NCI-H1436 treated with DMSO at 0.1 percent for 48 hours (cell line): ENCODE measurements at regions not wholly inside any gene's neighbourhood (a gene's known extent, or its start where the extent isn't known, plus 50 kb on each side); places are given as distances from the start of the nearest gene placed in this dataset.
A peak's percentile ranks its signal among the peaks of the same experiment; 100 is the strongest.
"Not testable (repeated sequence)": the region's sequence is repeated elsewhere in the genome, so short reads cannot be mapped to it uniquely, and the experiment has no call there.

Experiments used
- DNase-seq: peaks from one replicate; lab custom pipeline; 2025; lab: John Stamatoyannopoulos, UW

GRCh38 chr7:68082961-68083657, 1086.5 kb downstream of the TYW1 start:
- DNase-seq: not testable (repeated sequence)

DNA sequence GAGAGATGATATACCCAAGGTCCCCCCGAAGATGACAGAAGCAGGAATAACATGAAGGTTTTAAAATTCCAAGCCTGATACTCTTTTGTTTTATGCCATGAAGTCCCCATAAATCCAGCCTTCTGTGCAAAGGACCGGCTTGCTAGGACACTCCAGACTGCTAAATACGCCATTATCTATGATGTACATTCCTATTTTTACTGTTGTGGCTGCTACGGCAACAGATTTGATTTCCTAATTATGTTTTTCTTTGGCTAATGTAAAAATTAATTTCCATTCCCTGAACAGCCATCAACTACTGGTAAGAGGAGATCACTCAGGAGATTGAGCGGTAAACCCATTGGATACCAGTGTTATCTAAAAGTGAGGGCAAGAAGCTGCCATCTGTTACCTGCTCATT, 1090.8 kb downstream of the TYW1 start:
- DNase-seq: no peak

DNA sequence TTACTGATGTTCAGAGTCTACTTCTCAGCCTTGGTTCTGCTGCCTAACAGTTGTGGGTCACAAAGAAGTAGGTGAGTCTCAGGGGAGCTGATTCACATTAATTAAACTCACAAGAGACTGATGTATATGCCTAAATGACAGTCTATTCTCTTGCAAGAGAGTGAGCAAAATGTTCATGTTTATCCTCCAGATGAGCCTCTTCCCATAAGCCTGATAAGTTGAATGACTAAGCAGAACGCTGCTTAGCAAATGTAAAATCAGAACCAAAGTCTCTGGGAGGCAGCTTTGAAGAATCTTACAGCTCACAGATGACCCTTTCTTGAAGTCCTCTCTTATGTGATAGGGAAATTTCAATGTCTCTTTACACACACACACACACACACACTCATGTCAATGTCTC, 1092.2 kb downstream of the TYW1 start:
- no peak for DNase-seq

- DNase-seq: not testable (repeated sequence)
These were observed 1093.6 kb downstream of the TYW1 start for GRCh38 chr7:68090256-68090655.

DNA sequence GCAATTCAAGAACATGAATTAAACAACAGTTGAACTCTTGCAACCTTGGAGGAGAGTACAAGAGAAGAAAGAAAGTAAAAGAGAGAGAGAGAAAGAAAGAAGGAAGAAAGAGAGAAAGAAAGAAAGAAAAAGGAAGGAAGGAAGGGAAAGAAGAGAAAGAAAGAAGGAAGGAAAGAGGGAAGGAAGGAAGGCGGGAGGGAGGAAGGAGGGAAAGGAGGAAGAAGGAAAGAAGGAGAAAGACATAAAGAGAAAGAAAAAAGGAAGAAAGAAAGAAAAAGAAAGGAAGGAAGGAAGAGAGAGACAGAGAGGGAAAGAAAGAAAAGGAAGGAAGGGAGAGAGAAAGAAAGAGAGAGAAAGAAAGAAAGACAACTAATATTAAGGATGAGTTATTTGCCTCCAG, 1106.7 kb downstream of the TYW1 start:
- no peak for DNase-seq

- DNase-seq: no peak
These were observed 1110.6 kb downstream of the TYW1 start for GRCh38 chr7:68107261-68107660.

DNA sequence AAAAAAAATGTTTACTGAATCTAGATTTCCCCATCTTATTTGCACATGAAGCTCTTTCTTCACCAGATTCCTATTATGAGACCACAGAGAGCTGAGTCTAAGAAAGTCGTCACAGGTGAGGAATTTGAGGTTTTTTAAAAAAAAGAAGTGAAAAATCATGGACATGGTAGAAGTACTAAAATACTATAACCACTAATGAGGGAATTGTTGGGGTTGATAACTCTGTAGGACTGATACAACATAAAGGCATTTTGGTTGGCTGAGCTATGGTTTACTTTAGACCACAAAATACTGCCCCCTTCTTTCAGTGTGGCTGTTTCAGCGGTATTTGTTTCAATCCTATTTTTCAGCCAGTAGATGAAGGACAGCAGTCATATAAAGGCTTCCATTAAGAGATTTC, 1111.3 kb downstream of the TYW1 start:
- DNase-seq: no peak

- DNase-seq: no peak
These were observed 1112.7 kb downstream of the TYW1 start for GRCh38 chr7:68109299-68109698.

DNA sequence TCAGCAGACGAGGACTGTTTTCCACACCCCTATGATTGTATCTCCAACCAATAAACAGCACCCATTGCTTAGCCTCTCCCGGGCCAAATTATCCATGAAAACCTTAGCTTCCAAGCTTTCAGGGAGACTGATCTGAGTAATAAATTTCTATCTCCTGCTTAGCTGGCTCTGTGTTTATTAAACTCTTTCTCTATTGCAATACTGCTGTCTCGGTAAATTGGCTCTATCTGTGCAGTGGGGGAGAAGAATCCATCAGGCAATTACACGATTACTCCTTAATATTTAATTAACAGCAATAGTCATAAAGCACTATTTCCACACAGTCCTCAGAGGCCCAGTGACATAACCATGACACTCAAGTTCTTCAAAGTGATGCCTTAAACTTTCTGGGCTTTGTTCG, 1122.8 kb downstream of the TYW1 start:
- no peak for DNase-seq

- DNase-seq: no peak
These were observed 1124.4 kb downstream of the TYW1 start for GRCh38 chr7:68121056-68121455.

- DNase-seq: no peak
These were observed 1125.0 kb downstream of the TYW1 start for GRCh38 chr7:68121655-68122054.

GRCh38 chr7:68122801-68123200, 1126.2 kb downstream of the TYW1 start:
- DNase-seq: no peak

DNA sequence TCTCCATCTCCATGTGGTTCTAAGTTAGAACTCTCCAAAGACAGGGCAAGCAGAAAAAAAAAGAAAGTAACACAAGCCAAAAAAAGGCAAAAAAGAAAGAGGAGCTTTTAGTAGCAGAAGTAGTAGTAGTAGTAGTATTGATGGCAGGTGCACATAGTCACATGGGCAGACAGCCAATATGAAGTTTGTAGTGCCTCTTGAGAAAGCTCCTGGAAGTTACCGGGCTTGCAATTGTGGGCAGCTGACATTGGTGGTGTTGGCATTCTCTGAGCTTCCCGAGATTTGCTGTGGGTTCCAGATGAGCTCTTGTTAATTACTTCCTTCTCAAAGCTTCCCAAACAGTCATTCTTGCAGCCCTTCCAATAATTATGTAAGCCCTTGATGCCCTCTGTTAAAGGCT, 1128.5 kb downstream of the TYW1 start:
- no peak for DNase-seq

- no peak for DNase-seq
These were observed 1136.4 kb downstream of the TYW1 start for GRCh38 chr7:68133045-68133444.

DNA sequence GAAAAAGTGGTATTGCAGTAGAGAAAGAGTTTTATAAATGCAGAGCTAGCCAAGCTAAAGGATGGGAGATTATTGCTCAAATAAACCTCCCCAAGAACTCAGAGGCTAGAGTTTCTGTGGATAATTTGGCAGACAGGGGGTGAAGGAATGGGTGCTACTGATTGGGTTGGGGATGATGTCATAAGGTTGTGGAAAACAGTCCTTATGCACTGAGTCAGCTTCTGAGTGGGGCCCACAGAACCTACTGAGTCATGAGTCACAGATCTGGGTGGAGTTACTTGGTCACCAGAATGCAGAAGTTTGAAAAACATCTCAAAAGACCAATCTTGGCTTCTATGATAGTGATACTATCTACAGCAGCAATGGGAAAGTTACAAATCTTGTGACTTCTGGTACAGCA, 1146.7 kb downstream of the TYW1 start:
- DNase-seq: no peak

GRCh38 chr7:68146983-68147382, 1150.3 kb downstream of the TYW1 start:
- no peak for DNase-seq

DNA sequence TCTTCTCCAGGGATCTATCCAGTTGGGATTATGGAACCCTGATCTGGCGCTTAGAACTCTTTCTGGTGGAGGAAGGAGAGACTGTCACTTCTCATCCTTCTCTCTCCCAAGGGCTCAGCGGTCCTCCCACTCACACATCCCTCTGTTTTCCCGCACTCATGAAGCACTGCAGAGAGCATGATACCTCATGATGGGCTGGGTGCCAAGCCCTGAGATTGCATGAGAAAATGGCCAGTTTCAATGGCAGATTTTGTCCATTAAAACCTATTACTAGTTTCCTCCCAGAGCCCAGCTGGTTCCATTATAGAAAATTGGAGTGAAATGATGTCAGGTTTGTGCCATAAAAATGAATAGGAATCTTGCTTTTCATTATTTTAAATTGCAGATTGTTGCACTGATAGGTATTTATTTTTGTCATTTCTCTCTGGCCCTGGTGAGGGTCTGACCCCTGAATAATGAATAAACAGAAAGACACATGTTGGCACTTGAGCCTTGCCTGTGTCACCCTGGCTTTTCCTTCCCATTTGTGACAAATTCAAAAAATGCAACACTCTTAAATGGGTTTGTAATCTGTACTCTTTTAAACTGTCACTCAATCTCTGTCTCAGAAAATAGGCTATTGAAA, 1151.1 kb downstream of the TYW1 start:
- peak; percentile 49 for DNase-seq

GRCh38 chr7:68148440-68148839, 1151.8 kb downstream of the TYW1 start:
- DNase-seq: peak; percentile 42

GRCh38 chr7:68152205-68152604, 1155.6 kb downstream of the TYW1 start:
- DNase-seq: no peak

- no peak for DNase-seq
These were observed 1159.0 kb downstream of the TYW1 start for GRCh38 chr7:68155676-68156075.

- DNase-seq: no peak
These were observed 1162.2 kb downstream of the TYW1 start for GRCh38 chr7:68158686-68159295.

GRCh38 chr7:68162712-68163111, 1166.1 kb downstream of the TYW1 start:
- DNase-seq: no peak

DNA sequence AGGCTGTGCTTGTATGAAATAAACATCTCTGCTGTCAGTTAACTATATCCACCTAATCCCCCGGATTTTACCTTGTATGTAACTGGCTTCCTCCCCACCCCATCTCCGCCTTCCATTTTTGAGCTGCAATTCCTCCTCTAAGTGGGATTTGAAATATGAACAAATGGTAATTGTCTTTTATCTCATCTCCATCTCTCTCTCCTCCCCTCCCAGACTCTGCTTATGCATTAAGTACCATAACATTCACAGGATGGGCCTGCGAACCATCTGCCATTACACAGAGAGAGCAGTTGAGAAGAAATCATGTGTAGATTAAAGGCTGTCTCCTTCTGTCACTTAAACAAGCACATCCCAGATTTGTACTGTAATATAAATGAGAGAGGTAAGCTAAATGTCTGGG, 1169.9 kb downstream of the TYW1 start:
- DNase-seq: no peak

- DNase-seq: no peak
These were observed 1176.9 kb downstream of the TYW1 start for GRCh38 chr7:68173513-68173912.
